ENCODE measurements at regions not wholly inside any gene's neighbourhood (a gene's known extent, or its start where the extent isn't known, plus 50 kb on each side); places are given as distances from the start of the nearest gene placed in this dataset.

GRCh38 chr12:17588968-17589367 lies 501.0 kb downstream of the RERGL start:
- peak; percentile 57 for TF ChIP-seq CTCF (IDR thresholded peaks at IDR 0.05; ENCODE audit: low read depth, low read length, poor library complexity, severe bottlenecking)
- TF ChIP-seq EZH2phosphoT487 (IDR thresholded peaks at IDR 0.05; ENCODE audit: borderline replicate concordance, low read length), result no peak
